ENCODE measurements at regions not wholly inside any gene's neighbourhood (a gene's known extent, or its start where the extent isn't known, plus 50 kb on each side); places are given as distances from the start of the nearest gene placed in this dataset.

GRCh38 chr4:176548571-176548970 lies 228.8 kb downstream of the SPCS3 start:
- TF ChIP-seq CTCF (IDR thresholded peaks at IDR 0.05; ENCODE audit: borderline replicate concordance, extremely low read depth, low read length, poor library complexity, severe bottlenecking) = no peak
- no peak for TF ChIP-seq EZH2 (IDR thresholded peaks at IDR 0.05; ENCODE audit: borderline replicate concordance, low read depth, low read length, severe bottlenecking)

Data from DND-41 (cell line).